Retinal pigment epithelial cell (primary cell): ENCODE measurements at regions not wholly inside any gene's neighbourhood (a gene's known extent, or its start where the extent isn't known, plus 50 kb on each side); places are given as distances from the start of the nearest gene placed in this dataset.
"Not testable (repeated sequence)": the region's sequence is repeated elsewhere in the genome, so short reads cannot be mapped to it uniquely, and the experiment has no call there.

Source experiments
- DNase-seq: peaks from one replicate; pipeline ENCODE4 v3.0.0-alpha.2; 2010; ENCODE audit warnings: low read depth
- H3K4me3 ChIP-seq: 2 replicates; pipeline ENCODE4 v1.5.1; 2011; ENCODE audit warnings: mild to moderate bottlenecking, low read length, control low read depth, moderate library complexity
- CTCF ChIP-seq: conservative IDR thresholded peaks from 2 replicates; pipeline ENCODE4 v1.5.1; 2011; ENCODE audit warnings: low read depth, low read length, control low read depth, inconsistent platforms

GRCh38 chr1:59195151-59195550, 101.7 kb upstream of the FGGY start:
- DNase-seq, result no peak
- TF ChIP-seq CTCF, result no peak
- H3K4me3 ChIP-seq, result no peak overlapping the region

GRCh38 chr1:59198564-59198963, 98.3 kb upstream of the FGGY start:
- TF ChIP-seq CTCF, result no peak
- no peak for DNase-seq
- H3K4me3 ChIP-seq, result no peak overlapping the region

GRCh38 chr1:59199147-59199546, 97.7 kb upstream of the FGGY start:
- H3K4me3 ChIP-seq, result no peak overlapping the region
- TF ChIP-seq CTCF, result no peak
- no peak for DNase-seq

GRCh38 chr1:59199719-59200376, 97.0 kb upstream of the FGGY start:
- DNase-seq, result no peak
- no peak for TF ChIP-seq CTCF

GRCh38 chr1:59201341-59201740, 95.6 kb upstream of the FGGY start:
- no peak for DNase-seq
- TF ChIP-seq CTCF, result no peak
- no peak overlapping the region for H3K4me3 ChIP-seq

More at GRCh38 chr1:59199719-59200376, 97.0 kb upstream of the FGGY start:
- no peak overlapping the region for H3K4me3 ChIP-seq

- H3K4me3 ChIP-seq, result no peak overlapping the region
- no peak for DNase-seq
- no peak for TF ChIP-seq CTCF
Measured at GRCh38 chr1:59202455-59202854, 94.4 kb upstream of the FGGY start.

- DNase-seq, result no peak
- TF ChIP-seq CTCF, result no peak
- H3K4me3 ChIP-seq, result no peak overlapping the region
Measured at GRCh38 chr1:59204001-59204400, 92.9 kb upstream of the FGGY start.

- not testable (repeated sequence) for DNase-seq, H3K4me3 ChIP-seq
Measured at GRCh38 chr1:59206616-59207015, 90.3 kb upstream of the FGGY start.

- H3K4me3 ChIP-seq, DNase-seq: not testable (repeated sequence)
Measured at GRCh38 chr1:59210430-59210829, 86.5 kb upstream of the FGGY start.
